K562 (cell line): ENCODE measurements at regions not wholly inside any gene's neighbourhood (a gene's known extent, or its start where the extent isn't known, plus 50 kb on each side); places are given as distances from the start of the nearest gene placed in this dataset.

Experiments
- ATAC-seq: fragments of 200-7000 bp; cut with Tn5 transposase; 3 replicates; pipeline ENCODE4 v1.9.1; 2020; ENCODE audit warnings: moderate library complexity
- BruUV-seq: library from RNA; stranded (reverse); fragments of 400-500 nt; replicated peaks from 2 replicates; lab custom pipeline; 2021; lab: Mats Ljungman, UMichigan
- CTCF ChIA-PET: fragments of 300-600 bp; formaldehyde crosslinking; extraction: SDS; loops from one replicate; lab custom pipeline; 2021; ENCODE audit warnings: low intra/inter-chr PET ratio; lab: Yijun Ruan, JAX
- POLR2A ChIA-PET: fragments of 300-600, 350-650 bp; sonication (Branson Sonifier 250); formaldehyde crosslinking; extraction: SDS; loops from one replicate; lab custom pipeline; 2021; ENCODE audit warnings: antibody characterized with exemption, inconsistent platforms; lab: Yijun Ruan, JAX
- DNase-seq, 4 experiments: peaks; one replicate each; pipeline versions ENCODE4 v3.0.0 to v3.0.0-alpha.2; 2011 to 2018; ENCODE audit warnings: low spot score in 3 of 4, mixed read lengths in 3 of 4; ENCODE audit errors: extremely low read depth in 1 of 4
- FAIRE-seq: peaks from 2 replicates; lab custom pipeline; 2011; peaks lifted over from hg19 to GRCh38; lab: Jason Lieb, UNC
- H2AFZ ChIP-seq: 2 replicates; pipeline ENCODE4 v1.6.0; 2011; ENCODE audit warnings: low read depth, low read length, control low read depth, inconsistent platforms
- H3K27ac ChIP-seq: fragments of 200-600 bp; 3 replicates; pipeline ENCODE4 v1.8.0; 2011; ENCODE audit warnings: low read depth, mild to moderate bottlenecking, control low read depth, inconsistent platforms, low read length, moderate library complexity, mixed read lengths; ENCODE audit errors: extremely low read depth
- H3K27me3 ChIP-seq, 2 experiments: fragments of 300-600 bp in 1 of 2; 2 replicates in 1 of 2; 3 replicates in 1 of 2; pipeline versions ENCODE4 v1.6.0 to v1.8.0; 2011; ENCODE audit warnings: inconsistent platforms in 2 of 2, low read length in 2 of 2, mild to moderate bottlenecking in 1 of 2, mixed read lengths in 1 of 2, moderate library complexity in 1 of 2; ENCODE audit not compliant: control insufficient read depth in 2 of 2, insufficient read depth in 2 of 2
- H3K36me3 ChIP-seq: fragments of 300-600 bp; 3 replicates; pipeline ENCODE4 v1.8.0; 2011; ENCODE audit warnings: mild to moderate bottlenecking, low read length, inconsistent platforms; ENCODE audit not compliant: control insufficient read depth, insufficient read depth
- H3K4me1 ChIP-seq, 2 experiments: fragments of 200-600 bp in 1 of 2; replicated peaks in 1 of 2; 2 replicates in 1 of 2; 3 replicates in 1 of 2; pipeline versions ENCODE4 v1.5.1 to v1.8.0; 2011; ENCODE audit warnings: inconsistent platforms in 2 of 2, low read length in 2 of 2, mild to moderate bottlenecking in 1 of 2, mixed read lengths in 1 of 2, moderate library complexity in 1 of 2; ENCODE audit not compliant: control insufficient read depth in 2 of 2, insufficient read depth in 2 of 2
- H3K4me2 ChIP-seq: 2 replicates; pipeline ENCODE4 v1.6.1; 2011; ENCODE audit warnings: low read length, control low read depth, inconsistent platforms, mixed read lengths; ENCODE audit not compliant: insufficient read depth
- H3K4me3 ChIP-seq: fragments of 200-600 bp; sonication (generic), shearing (Covaris generic); 2 replicates; pipeline ENCODE4 v1.5.1; 2016; ENCODE audit warnings: control low read depth, inconsistent platforms
- H3K79me2 ChIP-seq: fragments of 200-600 bp; 3 replicates; pipeline ENCODE4 v1.8.0; 2011; ENCODE audit warnings: low read length, inconsistent platforms; ENCODE audit not compliant: control insufficient read depth, insufficient read depth
- H3K9ac ChIP-seq, 2 experiments: 2 replicates each; pipeline versions ENCODE4 v1.6.0 to v1.6.1; 2011; ENCODE audit warnings: low read depth in 2 of 2, low read length in 2 of 2, control low read depth in 1 of 2, inconsistent platforms in 1 of 2, mild to moderate bottlenecking in 1 of 2, mixed read lengths in 1 of 2; ENCODE audit not compliant: insufficient read depth in 1 of 2
- H3K9me1 ChIP-seq: one replicate; pipeline ENCODE4 v1.6.0; 2011; ENCODE audit warnings: inconsistent platforms, mild to moderate bottlenecking, low read length, moderate library complexity; ENCODE audit not compliant: control insufficient read depth, insufficient read depth
- H3K9me3 ChIP-seq: replicated peaks from 2 replicates; pipeline ENCODE4 v1.5.1; 2011; ENCODE audit warnings: low read depth, low read length, inconsistent platforms; ENCODE audit not compliant: control insufficient read depth, insufficient read depth
- H4K20me1 ChIP-seq: replicated peaks from 2 replicates; pipeline ENCODE4 v1.6.1; 2011; ENCODE audit warnings: low read length, inconsistent platforms, mixed read lengths; ENCODE audit not compliant: control insufficient read depth, insufficient read depth
- BMI1 ChIP-seq: fragments of 150-350 bp; IDR thresholded peaks from 2 replicates; pipeline ENCODE4 v1.6.1; 2014; ENCODE audit warnings: low read length
- FOXJ2 ChIP-seq: fragments of 200-800 bp; sonication (Bioruptor generic); IDR thresholded peaks from 2 replicates; pipeline ENCODE4 v1.6.1; 2016; ENCODE audit warnings: missing genetic modification characterization, missing compliant biosample characterization
- HLTF ChIP-seq: fragments of 450-650 bp; IDR thresholded peaks from 2 replicates; pipeline ENCODE4 v1.6.1; 2016
- PCBP1 ChIP-seq: fragments of 200-400 bp; formaldehyde crosslinking; IDR thresholded peaks from 2 replicates; pipeline ENCODE4 v1.6.1; 2018; ENCODE audit warnings: mild to moderate bottlenecking, low read depth, low read length; ENCODE audit not compliant: poor library complexity, severe bottlenecking
- RFX5 ChIP-seq: IDR thresholded peaks from 2 replicates; pipeline ENCODE4 v1.6.1; 2011; ENCODE audit warnings: low read depth, mild to moderate bottlenecking, improper control_type of control experiment, low read length
- WGBS: fragments of 100-300 bp; shearing (Covaris generic); methylation state at CpG from one replicate; pipeline ENCODE4 v1.1.6; 2016; ENCODE audit warnings: low coverage, mixed read lengths; ENCODE audit not compliant: insufficient coverage; ENCODE audit errors: missing lambda C conversion rate; 5-methylcytosine and 5-hydroxymethylcytosine counted together
- in situ Hi-C: fragments of 300-500 bp; cut with MboI; formaldehyde crosslinking; loops from 4 replicates; pipeline ENCODE4 v1.15.0; 2018; ENCODE audit warnings: inconsistent platforms, mixed read lengths
- intact Hi-C: fragments of 100-400 bp; cut with micrococcal nuclease; formaldehyde crosslinking; loops from 2 replicates; pipeline ENCODE4 v1.14.2; 2022
- TF ChIP-seq, protein P1 (sequence below): fragments of 250-450 bp; sonication (Bioruptor Pico); IDR thresholded peaks from 2 replicates; pipeline ENCODE4 v1.4.0; 2020; ENCODE audit warnings: mild to moderate bottlenecking, moderate library complexity
- TF ChIP-seq, protein P2 (sequence below), 3 experiments: fragments of 200-800 bp in 1 of 3; fragments of 250-450 bp in 1 of 3; fragments of 450-650 bp in 1 of 3; sonication (Bioruptor Pico) in 1 of 3; sonication (Bioruptor generic) in 1 of 3; formaldehyde crosslinking in 1 of 3; IDR thresholded peaks; 2 replicates each; pipeline versions ENCODE4 v1.6.1 to v1.8.0; 2016 to 2022; ENCODE audit warnings: mild to moderate bottlenecking in 2 of 3, missing genetic modification characterization in 2 of 3, missing compliant biosample characterization in 1 of 3, moderate library complexity in 1 of 3

DNA sequence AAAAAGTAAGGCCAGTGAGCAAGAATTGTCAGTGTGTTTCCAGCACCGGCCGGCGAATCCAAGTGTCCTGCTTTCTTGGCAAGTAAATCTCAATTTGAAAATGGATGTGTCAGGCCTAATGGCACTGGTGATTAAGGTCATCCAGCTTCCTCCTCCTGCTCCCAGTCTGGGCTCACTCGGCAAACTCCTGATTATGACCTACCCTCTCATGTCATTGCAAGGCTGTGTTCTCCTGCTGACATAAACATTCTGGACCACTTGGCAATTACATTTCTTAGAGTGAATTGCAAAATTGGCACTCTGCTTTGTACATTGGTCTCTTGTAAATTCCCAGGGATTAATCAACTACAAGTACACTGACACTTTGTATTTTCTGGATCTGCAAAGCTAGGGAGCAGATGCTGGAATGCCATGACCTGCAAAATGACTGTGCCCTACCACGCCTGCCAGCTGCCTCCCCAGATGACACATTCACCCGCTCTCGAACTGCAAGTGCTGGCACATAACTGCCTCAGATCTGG lies 473.8 kb downstream of the KIF20B start:
- no peak for FAIRE-seq
- no peak overlapping the region for H3K4me2 ChIP-seq
- H3K36me3 ChIP-seq: no peaks in the 10 kb centered on the region
- POLR2A ChIA-PET: no interaction called here
- no peaks in the 10 kb centered on the region for H4K20me1 ChIP-seq
- ATAC-seq: no peak
- H3K27ac ChIP-seq: no peak overlapping the region
- H3K9me3 ChIP-seq: no peaks in the 10 kb centered on the region
- no peak overlapping the region for H3K4me3 ChIP-seq
- no peaks in the 10 kb centered on the region for H3K4me1 ChIP-seq
- 3% methylated on average over 7 of the region's 7 CpGs for WGBS
- in situ Hi-C loops (no loop called here), intact Hi-C loops (no loop called here)
- no peak for DNase-seq
- no TSS peak for BruUV-seq
- TF ChIP-seq RFX5: no peak
- no peak for TF ChIP-seq BMI1
- CTCF ChIA-PET: no interaction called here
- H3K9ac ChIP-seq: no peak overlapping the region
- H3K79me2 ChIP-seq: no peaks in the 10 kb centered on the region
- no peaks in the 10 kb centered on the region for H3K27me3 ChIP-seq
- no peaks in the 10 kb centered on the region for H3K9me1 ChIP-seq
- no peak overlapping the region for H2AFZ ChIP-seq

DNA sequence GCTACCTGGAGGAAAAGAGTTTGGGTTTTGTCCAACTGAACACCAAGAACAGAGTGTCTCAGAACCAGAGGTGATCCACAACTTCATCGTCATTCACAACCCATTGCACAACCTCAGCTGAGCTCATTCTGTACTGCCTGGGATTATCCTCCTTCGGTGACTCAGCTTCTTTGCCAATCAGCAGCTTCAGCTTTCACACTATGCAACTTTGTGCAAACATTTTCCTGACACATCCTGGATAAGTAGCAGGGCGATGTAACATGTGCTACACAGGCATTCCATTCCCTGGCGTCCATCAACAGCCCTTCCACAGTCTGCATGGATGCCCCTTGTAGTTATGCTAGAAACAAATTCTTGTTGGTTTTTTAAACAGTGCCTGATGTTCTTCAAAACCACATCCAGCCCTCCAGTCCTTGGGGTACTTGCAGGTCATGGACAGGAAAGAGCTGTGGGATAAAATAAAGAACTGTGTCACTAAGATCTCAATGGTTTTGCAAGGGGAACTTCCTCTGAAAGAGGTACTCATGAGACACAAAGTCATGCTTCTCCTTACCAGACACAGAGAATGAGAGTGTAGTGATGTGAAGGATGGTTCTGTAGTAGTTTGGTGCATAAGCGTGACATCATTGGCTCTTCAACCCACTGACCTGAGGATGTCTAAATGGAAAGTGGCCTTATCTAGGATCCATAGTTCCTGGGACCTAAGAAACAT lies 478.5 kb downstream of the KIF20B start:
- Histone ChIP-seq H4K20me1 (no peaks in the 10 kb centered on the region), H3K79me2 (no peaks in the 10 kb centered on the region), H3K36me3 (no peaks in the 10 kb centered on the region), H3K9me1 (no peaks in the 10 kb centered on the region), H3K4me2 (no peak overlapping the region), H3K4me3 (no peak overlapping the region), H3K27ac (no peak overlapping the region), H3K9ac (no peak overlapping the region), H3K27me3 (no peaks in the 10 kb centered on the region), H2AFZ (no peak overlapping the region), H3K9me3 (no peaks in the 10 kb centered on the region), H3K4me1 (no peaks in the 10 kb centered on the region)
- WGBS: 1% methylated on average over 5 of the region's 5 CpGs
- intact Hi-C loops (no loop called here), in situ Hi-C loops (no loop called here)
- no peak for DNase-seq
- FAIRE-seq: no peak
- CTCF ChIA-PET: no interaction called here
- no peak for ATAC-seq
- no TSS peak for BruUV-seq
- POLR2A ChIA-PET: no interaction called here
- TF ChIP-seq FOXJ2: no peak
- TF ChIP-seq, protein P1, sequence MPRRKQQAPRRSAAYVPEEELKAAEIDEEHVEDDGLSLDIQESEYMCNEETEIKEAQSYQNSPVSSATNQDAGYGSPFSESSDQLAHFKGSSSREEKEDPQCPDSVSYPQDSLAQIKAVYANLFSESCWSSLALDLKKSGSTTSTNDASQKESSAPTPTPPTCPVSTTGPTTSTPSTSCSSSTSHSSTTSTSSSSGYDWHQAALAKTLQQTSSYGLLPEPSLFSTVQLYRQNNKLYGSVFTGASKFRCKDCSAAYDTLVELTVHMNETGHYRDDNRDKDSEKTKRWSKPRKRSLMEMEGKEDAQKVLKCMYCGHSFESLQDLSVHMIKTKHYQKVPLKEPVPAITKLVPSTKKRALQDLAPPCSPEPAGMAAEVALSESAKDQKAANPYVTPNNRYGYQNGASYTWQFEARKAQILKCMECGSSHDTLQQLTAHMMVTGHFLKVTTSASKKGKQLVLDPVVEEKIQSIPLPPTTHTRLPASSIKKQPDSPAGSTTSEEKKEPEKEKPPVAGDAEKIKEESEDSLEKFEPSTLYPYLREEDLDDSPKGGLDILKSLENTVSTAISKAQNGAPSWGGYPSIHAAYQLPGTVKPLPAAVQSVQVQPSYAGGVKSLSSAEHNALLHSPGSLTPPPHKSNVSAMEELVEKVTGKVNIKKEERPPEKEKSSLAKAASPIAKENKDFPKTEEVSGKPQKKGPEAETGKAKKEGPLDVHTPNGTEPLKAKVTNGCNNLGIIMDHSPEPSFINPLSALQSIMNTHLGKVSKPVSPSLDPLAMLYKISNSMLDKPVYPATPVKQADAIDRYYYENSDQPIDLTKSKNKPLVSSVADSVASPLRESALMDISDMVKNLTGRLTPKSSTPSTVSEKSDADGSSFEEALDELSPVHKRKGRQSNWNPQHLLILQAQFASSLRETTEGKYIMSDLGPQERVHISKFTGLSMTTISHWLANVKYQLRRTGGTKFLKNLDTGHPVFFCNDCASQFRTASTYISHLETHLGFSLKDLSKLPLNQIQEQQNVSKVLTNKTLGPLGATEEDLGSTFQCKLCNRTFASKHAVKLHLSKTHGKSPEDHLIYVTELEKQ (CRISPR knock-in tag): no peak
- no peak for TF ChIP-seq HLTF
- TF ChIP-seq PCBP1: no peak
- TF ChIP-seq, protein P2, sequence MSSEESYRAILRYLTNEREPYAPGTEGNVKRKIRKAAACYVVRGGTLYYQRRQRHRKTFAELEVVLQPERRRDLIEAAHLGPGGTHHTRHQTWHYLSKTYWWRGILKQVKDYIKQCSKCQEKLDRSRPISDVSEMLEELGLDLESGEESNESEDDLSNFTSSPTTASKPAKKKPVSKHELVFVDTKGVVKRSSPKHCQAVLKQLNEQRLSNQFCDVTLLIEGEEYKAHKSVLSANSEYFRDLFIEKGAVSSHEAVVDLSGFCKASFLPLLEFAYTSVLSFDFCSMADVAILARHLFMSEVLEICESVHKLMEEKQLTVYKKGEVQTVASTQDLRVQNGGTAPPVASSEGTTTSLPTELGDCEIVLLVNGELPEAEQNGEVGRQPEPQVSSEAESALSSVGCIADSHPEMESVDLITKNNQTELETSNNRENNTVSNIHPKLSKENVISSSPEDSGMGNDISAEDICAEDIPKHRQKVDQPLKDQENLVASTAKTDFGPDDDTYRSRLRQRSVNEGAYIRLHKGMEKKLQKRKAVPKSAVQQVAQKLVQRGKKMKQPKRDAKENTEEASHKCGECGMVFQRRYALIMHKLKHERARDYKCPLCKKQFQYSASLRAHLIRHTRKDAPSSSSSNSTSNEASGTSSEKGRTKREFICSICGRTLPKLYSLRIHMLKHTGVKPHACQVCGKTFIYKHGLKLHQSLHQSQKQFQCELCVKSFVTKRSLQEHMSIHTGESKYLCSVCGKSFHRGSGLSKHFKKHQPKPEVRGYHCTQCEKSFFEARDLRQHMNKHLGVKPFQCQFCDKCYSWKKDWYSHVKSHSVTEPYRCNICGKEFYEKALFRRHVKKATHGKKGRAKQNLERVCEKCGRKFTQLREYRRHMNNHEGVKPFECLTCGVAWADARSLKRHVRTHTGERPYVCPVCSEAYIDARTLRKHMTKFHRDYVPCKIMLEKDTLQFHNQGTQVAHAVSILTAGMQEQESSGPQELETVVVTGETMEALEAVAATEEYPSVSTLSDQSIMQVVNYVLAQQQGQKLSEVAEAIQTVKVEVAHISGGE (CRISPR knock-in tag; IDR thresholded peaks at IDR 0.05): no peak
